GM12873 (cell line): ENCODE measurements at regions not wholly inside any gene's neighbourhood (a gene's known extent, or its start where the extent isn't known, plus 50 kb on each side); places are given as distances from the start of the nearest gene placed in this dataset.
A peak's percentile ranks its signal among the peaks of the same experiment; 100 is the strongest.

ENCODE experiments used
- CTCF ChIP-seq: IDR thresholded peaks from 2 replicates; pipeline ENCODE4 v1.5.1; 2012; ENCODE audit warnings: low read depth, mild to moderate bottlenecking, moderate library complexity, low read length, control low read depth; ENCODE audit not compliant: insufficient read depth; ENCODE audit errors: missing control alignments

DNA sequence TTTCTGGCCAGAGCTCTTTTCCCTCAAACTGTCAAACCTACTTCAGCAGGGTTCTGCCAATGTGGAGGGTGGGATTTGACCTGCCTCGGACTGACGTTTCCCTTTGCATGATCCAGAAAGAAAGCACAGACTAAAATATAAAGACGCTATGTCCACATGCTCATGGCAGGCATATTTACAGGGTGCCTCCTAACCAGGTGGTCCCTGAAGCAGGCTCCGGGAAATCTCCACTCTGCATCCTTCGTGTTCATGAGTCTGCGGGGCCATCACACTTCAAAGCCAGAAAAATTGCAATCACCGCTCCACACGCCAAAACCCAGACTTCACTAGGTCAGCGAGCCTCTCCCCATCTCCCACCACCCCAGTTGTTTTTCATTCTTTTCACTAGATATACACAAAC lies 143.3 kb upstream of the IGF1R start:
- no peak for TF ChIP-seq CTCF

DNA sequence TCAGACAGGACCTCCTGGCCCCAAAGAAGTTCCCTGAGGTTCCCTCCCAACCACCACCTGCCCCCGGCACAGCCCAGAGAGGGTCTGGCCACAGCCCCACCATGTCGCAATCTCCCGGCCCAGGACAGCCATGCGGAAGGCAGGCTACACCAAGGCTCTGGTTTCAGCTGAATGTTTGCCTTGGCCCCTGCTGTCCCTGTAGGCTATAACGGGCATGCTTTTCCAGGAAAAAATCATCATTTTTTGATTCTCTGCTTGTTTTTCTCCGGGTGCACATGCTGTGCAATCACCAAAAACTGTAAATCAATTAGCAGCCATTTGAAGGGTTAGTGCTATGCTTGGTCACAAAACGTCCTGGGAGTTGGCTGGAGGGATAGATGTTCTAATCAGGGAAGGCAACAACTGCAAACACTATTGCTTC lies 142.7 kb upstream of the IGF1R start:
- no peak for TF ChIP-seq CTCF

- TF ChIP-seq CTCF, result no peak
Observed at GRCh38 chr15:98506172-98506571, 142.2 kb upstream of the IGF1R start.

DNA sequence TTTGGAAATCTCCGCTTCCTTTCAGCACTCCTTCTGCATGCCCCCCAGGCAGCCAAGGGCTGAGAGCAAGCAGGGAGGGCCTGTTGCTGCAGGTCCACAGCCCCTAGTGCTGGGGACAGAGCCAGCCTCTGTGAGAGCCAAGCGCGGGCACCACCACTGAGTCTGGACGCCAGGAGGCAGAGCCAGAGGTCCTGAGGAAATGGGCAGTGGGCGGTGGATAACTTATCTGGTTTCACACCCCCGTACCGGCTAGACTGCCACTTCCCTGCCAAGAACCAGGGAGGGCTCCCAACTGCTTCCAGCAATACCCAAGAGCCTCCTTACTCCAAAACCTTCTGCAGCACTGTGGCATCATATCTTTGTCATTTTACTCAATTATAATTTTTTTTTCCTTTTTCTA lies 141.6 kb upstream of the IGF1R start:
- TF ChIP-seq CTCF, result no peak

- TF ChIP-seq CTCF, result no peak
Observed at GRCh38 chr15:98513428-98513986, 134.8 kb upstream of the IGF1R start.

DNA sequence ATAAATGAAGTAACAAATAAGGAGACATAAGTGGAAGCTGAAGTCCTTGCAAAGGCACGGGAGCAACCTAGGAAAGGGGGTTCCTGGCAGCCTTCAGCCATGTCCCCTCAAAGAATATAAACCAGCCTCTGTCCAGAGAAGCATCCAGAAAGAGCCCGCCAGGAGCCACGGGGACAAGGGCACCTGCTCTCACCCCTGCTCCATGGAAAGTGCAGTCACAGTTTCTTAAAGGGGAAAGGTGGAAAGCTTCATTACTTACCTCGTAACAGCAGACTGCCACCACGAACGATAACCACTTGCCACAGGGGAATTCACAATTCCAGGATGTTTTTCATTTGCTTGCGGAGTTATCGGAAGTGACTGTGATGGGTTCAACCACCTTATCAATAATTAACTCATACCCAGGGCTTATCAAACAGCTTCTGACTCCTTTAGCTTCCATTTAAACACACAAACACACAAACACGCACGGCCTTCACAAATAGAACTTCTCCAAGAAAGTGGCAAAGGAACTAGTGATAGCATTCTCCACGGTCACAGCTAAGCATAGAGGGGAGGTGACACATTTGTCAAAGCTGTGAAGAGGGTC lies 134.2 kb upstream of the IGF1R start:
- TF ChIP-seq CTCF, result no peak

- peak; percentile 74 for TF ChIP-seq CTCF
Observed at GRCh38 chr15:98518823-98519561, 129.3 kb upstream of the IGF1R start.
